NCI-H128 (cell line): ENCODE measurements at regions not wholly inside any gene's neighbourhood (a gene's known extent, or its start where the extent isn't known, plus 50 kb on each side); places are given as distances from the start of the nearest gene placed in this dataset.
"Not testable (repeated sequence)": the region's sequence is repeated elsewhere in the genome, so short reads cannot be mapped to it uniquely, and the experiment has no call there.

Experiments
- DNase-seq: peaks from one replicate; lab custom pipeline; 2025; ENCODE audit not compliant: unreplicated experiment; lab: John Stamatoyannopoulos, UW

DNA sequence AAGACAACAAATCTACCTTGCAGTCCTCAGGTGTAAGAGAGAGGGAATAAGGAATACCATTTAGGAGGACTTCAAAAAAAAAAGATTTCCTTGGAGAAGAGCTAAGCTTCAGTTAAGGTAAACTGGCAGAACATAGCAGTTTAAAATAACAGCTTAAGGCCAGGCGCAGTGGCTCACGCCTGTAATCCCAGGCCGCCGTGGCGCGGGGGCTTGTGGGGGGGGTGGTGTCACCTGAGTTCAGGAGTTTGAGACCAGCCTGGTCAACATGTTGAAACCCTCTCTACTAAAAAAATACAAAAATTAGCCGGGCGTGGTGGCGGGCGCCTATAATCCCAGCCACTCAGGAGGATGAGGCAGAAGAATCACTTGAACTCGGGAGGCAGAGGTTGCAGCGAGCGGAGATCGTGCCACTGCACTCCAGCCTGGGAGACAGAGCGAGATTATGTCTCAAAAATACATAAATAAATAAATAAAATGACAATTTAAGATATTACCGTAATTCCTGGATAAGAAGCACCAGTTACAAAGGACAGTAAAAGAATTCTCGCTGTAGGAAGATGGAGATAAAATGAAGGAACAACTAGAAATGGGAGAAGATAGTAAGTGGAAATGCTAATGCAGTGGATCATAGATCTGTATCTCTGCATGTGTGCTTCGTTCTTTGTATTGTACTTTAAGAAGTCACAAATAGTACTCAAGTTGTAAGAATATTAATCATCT lies 1140.2 kb downstream of the NCAM2 start:
- DNase-seq: no peak

DNA sequence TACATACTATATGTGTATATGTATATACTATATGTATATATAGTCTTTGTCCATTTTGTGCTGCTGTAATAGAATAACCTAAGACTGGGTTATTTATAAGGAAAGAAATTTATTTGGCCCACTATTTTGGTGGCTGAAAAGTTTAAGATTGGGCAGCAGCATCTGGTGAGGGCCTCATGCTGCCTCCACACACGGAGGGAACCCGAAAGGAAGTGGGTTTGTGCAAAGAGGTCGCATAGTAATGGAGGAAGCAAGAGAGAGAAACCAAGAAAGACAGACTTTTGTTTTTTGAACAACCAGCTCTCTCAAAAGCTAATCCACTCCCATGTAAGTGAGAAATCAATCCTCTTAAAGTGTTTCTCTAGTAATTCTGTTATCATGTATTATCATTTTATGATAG lies 1147.3 kb downstream of the NCAM2 start:
- DNase-seq: no peak

DNA sequence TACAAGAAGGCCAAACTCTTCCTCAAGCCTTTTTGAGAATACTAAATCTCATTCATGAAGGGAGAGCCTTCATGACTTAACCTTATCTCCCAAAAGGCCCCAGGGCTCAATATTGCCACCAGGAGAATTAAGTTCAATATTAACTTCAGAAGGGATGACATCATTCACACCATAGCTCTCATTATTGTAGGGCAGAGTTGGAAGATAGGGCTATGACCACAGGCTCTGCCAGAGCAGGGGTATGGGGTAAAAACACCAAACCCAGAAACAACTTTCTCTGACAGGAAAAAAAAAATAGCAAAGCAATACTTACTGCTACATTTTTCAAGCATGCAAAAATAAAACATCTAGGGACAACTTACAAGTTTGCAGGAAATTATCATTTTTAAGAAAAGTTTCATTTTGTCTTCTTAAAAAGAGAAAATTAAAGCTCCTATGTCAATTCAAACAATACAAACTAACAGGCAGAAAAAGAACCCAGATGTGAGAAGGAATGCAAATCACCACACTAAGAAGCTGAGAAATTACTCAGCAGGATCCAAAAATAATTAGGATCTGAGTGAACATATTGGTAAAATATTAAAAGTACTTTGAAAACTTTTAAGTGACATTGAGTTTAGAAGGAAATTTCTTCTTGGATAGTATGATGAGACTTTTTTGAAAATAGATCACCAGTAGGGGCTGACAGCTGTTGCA lies 1156.5 kb downstream of the NCAM2 start:
- DNase-seq: no peak

DNA sequence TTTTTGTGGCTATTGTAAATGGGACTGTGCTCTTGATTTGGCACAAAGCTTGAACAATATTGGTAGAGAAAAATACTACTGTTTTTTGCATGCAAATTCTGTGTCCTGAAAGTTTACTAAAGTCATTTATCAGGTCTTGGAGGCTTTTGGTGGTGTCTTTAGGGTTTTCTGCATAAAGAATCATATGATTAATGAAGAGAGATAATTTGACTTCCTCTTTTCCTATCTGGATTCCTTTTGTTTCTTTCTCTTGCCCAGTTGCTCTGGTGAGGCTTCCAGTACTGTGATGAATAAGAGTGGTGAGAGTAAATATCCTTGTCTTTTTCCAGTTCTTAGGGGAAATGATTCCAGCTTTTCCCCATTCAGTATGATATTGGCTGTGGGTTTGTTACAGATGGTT lies 1166.7 kb downstream of the NCAM2 start:
- DNase-seq: no peak

DNA sequence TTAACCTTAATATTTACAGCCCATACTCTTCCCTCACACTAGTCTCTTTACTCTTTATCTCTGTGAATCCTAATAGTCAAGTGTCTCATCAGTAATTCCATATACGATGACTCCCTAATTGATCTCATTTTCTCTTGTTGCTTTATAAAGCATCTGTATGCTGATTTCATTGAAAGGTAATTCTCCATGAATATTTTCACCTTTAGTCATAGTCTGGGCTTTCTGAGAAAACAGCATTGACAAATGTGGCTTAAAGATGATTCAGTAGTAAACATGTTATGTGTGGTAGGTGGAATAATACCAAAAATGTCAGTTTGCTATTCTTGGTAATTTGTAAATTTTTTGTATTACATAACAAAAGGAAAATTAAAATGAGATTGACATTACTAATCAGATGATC lies 1176.5 kb downstream of the NCAM2 start:
- DNase-seq: no peak

DNA sequence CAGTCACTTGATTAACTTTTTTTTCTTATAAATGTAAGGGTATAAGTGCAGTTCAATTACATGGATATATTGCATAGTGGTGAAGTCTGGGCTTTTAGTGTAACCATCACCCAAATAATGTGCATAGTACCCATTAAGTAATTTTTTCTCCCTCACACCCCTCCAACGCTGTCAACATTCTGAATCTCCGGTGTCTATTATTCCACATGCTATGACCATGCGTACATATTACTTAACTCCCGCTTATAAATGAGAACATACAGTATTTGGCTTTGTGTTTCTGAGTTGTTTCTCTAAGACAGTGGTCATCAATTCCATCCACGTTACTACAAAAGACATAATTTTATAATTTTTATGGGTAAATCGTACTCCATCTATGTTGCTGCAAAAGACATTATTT lies 1191.1 kb downstream of the NCAM2 start:
- DNase-seq: no peak

DNA sequence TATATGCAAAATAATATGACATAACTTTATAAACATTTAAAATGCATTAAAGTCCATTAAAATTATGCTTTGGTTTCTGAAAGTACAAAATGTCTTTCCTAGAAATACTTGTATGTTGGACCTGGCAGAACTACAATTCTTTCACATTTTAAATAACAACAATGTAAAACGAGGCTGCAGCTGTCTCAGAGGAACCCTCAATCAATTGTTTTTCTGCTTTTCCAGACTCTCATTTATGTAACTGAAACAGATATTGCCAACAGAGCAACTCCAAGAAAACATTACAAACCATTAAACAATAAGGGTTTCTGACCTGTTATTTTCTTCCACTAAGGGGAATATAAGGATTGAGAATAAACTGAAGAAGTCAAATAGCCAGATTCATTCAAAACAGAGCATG lies 1193.4 kb downstream of the NCAM2 start:
- no peak for DNase-seq

DNA sequence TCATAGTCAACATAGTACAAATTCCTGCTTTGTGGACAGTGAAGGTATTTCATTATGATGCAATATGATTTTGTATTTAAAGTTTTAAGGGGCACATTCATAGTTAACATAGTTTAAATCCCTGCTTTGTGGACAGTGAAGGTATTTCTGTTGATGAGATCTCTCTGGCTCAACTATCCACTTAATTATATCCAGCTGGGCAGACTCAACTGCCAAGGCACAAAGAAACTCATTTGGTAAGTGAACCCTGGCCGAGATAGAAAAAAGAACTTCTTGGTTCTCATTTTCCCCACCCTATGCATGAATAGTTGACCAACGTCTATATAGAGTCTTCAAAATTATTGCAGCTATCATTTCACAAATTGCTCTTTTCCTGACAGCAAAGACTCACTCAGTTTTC lies 1194.6 kb downstream of the NCAM2 start:
- DNase-seq: no peak

DNA sequence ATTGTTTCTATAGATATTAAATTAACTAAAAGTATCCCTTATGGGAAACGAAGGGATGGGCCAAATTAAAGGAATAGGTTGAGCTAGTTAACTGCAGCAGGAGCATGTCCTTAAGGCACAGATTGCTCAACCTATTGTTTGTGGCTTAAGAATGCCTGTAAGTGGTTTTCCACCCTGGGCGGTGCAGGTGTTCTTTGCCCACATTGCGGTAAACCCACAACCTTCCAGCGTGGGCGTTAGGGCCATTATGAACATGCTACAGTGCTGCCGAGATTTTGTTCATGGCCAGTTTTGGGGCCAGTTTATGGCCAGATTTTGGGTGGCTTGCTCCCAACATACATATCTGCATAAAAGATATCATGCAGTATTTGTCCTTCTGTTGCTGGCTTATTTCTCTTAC lies 1196.8 kb downstream of the NCAM2 start:
- not testable (repeated sequence) for DNase-seq

DNA sequence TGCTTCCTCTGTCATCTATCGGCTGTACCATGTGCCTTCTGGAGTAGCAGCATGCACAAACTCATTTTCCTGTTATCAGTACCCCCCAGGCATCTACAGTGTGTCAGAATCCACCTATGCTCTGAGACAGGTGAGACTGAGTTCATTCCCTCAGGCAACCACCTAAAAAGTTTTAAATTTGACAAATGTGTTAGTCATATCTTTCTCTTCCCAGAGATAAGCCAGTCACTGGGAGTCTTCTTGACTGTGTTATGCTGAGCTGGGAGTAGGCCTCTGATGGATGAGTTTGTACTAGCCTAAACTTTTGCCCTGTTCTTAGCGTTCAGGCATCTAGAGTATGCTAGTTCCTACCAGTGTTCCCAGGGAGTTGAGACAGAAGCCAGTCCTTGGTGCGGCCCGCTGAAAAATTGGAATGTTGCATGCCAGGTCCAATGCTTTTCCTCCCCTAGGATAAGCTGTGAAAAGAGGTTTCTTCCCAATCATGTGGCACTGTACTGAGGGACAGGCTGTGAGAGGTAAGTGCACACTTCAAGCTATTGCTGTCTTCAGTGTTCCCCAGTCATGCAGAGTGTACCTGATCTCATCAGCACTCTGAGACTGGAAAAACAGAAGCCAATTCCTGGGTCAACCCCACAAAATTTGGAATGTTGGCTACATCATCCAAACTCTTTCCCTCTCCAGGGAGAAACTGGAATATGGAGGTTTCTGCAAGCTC lies 1202.3 kb downstream of the NCAM2 start:
- DNase-seq: no peak

DNA sequence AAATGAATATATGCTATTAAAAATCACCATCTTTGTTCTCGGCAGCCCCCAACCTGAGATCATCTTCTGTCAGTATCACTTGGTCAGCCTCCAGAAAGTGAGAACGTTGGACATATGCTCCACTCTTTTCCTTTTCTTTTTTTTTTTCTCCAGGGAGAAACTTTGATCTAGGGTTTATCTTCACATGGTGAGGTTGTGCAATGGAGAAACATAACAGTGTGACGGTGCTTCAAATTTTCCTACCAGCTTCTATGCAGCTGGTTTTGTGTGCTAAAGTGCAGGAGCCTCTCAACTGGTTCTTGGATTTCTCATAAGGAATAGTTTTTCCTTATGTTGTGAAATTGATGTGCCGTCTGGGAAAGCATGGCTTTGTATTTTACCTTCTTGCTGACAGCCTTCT lies 1202.9 kb downstream of the NCAM2 start:
- DNase-seq: no peak

DNA sequence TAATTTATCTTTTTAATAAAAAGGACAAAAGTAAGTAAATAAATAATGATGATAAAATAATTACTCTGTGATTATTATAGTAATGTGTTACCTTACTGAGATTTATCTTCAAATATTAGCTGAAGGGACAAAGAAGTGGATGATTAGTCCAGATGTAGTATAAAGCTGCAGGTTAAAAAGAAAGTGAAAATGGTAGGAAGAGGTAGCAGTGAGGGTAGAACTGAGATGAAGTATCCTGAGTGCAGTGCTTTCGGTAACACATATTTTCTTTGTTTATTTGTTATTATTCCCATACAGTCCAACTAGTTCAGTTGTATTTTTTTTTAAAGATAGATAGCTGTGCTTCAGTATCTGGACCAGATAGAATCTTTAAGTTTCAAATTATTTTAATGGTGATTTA lies 1203.5 kb downstream of the NCAM2 start:
- no peak for DNase-seq

DNA sequence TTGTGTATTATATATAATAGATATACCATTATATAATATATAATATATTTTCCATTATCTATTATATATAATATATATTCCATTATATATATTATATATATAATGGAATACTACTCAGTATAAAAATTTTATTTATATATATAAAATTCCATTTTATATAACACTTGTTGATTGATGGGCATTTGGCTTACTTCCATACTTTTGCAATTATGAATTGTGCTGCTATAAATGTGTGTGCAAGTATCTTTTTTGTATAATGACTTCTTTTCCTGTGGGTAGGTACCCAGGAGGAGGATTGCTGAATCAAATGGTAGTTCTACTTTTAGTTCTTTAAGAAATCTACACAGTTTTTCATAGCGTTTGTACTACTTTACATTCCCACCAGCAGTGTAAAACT lies 1211.1 kb downstream of the NCAM2 start:
- DNase-seq: no peak

DNA sequence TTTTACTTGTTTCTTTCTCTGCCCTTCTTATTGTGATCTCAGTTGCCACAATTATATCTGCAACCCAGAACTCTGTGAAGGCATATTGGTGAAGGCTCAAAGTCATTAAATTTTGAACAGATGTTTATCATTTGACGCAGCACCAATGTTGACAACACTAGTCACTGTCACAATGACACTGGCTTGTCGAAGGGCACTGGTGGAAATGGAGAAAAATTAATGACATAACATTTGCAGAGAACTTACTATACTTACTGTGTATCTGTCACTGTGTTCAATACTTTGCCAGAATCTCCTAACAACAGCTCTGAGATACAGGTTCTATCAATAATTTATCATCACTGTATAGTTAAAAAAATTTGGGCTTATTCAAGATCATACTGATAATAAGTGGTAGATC lies 1213.7 kb downstream of the NCAM2 start:
- DNase-seq: no peak

DNA sequence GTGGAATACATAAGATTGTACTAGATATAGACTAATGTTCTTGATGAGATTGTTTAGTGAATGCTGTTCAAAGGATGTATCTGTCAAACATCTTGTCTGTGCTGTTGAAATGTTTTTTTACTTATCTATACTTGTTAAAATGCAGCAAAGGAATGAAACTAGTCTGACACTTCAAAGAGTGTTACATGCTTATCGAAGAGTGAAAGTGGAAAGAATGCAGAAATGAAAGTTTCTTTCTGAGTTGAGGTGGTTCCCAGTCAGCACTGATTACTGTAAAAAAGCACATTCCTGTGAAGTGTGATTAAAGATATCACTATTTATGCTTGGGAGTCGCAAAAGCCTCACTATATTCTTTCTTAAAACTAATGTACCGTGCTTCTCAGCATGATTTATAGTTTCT lies 1225.2 kb downstream of the NCAM2 start:
- no peak for DNase-seq

DNA sequence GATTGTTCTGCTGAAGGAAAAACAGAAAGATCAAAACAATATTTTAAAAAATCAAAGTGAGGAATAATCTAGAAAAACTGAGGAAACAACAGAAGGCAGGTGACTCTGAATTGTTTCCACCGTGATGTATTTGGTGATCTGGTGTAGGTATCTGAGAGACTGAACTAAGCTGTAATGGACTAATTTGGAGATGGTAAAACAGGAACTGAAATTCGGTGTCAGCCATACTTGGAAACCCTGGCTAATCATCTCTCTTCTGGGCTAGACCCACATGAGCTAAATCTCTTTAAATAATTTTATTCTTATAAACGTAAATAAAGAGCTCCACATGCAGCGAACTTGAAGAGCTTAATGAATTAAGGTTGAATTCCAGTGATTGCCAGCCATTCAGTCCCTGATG lies 1226.1 kb downstream of the NCAM2 start:
- no peak for DNase-seq

DNA sequence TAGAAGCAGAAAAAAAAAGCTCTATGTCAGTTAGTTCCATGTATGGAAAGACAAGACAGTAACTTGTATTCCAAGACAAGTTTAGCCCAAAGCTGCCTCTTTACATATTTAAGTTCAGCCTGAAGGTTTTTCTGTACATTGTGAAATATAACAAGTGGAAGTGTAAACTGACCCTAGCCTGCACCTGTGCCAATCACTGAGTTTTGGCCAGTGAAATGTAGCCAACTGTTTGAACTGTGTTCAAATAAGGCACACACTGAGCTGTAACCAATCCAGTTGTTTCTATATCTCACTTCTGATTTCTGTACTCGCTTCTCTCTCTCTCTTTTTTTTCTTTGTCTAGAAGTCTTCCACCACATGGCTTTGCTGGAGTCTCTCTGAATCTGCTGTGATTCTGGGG lies 1227.1 kb downstream of the NCAM2 start:
- no peak for DNase-seq

DNA sequence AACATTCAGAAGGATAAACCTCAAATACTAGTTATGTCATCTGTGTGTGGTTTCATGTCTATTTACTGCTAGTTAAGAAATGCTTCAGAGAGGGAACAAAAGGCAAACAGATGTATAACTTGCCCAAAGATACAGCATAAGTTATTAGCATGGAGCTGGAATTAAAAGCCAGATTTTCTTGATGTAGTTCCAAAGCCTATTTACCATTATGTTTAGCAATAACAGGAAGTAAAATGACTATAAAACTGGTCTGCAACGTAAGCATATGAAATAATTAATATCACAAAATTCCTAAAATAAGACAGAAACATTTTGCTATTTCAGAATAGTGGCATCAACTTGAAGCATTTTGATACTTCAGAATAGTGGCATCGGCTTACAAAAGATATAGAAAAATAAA lies 1232.8 kb downstream of the NCAM2 start:
- DNase-seq: no peak

DNA sequence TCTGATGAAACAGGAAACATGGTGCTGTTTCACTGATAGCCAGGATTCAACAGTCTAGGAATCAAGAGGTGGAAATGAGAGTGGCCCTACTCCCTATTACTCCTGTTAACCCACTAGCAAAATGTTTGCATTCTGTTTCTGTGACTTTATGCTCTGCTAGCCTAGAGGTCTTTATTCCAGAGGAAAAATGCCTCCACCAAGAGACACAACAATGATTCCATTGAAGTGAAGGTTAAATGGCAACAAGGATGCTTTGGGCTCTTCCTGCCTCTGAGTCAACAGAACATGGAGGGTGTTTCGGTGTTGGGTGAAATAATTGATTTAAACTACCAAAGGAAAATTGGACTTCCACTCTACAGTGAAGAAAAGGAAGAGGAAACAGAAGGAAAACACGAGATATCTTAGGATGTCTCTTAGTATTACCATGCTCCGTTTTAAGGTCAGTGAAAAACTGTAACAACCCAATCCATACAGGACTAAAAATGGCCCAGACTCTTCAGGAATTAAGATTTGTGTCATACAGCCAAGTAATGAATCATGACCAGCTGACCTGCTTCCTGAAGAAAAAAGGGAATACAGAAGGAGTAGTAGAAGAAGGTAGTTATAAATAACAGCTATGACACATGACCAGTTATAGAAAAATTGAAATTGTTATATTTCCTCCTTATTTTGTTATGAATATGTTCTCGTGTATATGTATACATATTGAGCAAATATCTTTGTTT lies 1237.8 kb downstream of the NCAM2 start:
- DNase-seq: no peak

DNA sequence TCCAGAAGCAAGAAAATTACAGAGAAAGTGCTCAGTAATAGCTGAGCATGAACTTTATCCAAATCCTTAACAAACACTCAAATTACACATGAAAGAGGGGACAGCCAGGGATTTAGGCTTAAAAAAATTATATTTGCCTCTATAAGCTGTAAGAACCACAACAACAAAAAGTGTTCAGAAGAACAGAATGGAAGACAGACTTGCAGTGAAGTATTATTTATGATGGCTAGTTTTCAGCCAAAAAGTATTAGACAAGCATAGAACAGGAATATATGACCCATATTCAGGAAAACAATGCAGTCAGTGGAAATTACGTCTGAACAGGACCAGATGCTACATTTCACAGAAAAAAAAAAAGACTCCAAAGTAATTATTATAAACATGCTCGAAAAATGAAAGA lies 1246.3 kb downstream of the NCAM2 start:
- DNase-seq: no peak

DNA sequence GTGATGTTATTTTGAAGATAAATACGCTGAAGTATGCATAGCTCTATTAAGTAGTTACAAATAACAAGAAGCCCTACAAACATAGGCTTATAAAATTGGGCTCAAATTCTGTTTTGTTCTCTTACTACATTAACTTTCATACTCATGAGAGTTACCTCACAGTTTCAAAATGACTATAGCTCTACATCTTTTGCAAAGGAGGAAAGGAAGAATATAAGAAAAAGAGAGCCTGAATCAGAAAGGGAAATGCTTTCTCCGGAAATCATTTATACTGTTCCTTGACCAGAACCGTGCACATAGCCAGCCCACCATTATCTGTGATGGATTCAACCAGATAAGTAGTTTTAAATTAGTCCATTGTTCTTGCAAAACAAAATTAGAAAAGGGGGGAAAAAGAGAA lies 1252.1 kb downstream of the NCAM2 start:
- DNase-seq: no peak

DNA sequence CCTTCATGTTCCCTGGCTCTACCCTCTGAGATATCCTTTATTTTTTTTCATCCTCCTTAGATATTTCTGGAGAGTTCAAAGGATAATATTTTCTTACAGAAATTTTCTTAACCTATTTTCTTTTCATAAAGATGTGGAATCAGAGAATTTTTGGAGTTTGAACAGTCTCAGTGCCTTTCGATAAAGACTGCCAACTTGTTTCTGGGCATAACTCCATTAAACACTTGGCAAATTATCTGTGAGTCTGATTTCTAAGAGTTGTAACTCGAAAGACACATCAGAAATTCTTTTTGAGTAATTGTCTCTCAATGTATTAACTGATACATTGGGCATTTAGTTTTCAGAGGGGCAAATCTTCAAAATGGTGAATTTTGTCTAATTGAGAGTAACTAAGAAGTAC lies 1255.6 kb downstream of the NCAM2 start:
- no peak for DNase-seq
